ENCODE measurements at regions not wholly inside any gene's neighbourhood (a gene's known extent, or its start where the extent isn't known, plus 50 kb on each side); places are given as distances from the start of the nearest gene placed in this dataset.

- H3K27ac ChIP-seq, result no peak overlapping the region
- H3K4me3 ChIP-seq, result no peak overlapping the region
- no peaks in the 10 kb centered on the region for H3K36me3 ChIP-seq
- no peaks in the 10 kb centered on the region for H3K9me3 ChIP-seq
- no peaks in the 10 kb centered on the region for H3K4me1 ChIP-seq
- H3K27me3 ChIP-seq, result peaks cover 0 to 7% (median 0%) of the 10 kb centered on the region in 3 donors
- TF ChIP-seq POLR2A (IDR thresholded peaks at IDR 0.05) (no peak), EP300 (IDR thresholded peaks at IDR 0.05) (no peak), POLR2AphosphoS5 (IDR thresholded peaks at IDR 0.05) (no peak)
- TF ChIP-seq, protein P1, sequence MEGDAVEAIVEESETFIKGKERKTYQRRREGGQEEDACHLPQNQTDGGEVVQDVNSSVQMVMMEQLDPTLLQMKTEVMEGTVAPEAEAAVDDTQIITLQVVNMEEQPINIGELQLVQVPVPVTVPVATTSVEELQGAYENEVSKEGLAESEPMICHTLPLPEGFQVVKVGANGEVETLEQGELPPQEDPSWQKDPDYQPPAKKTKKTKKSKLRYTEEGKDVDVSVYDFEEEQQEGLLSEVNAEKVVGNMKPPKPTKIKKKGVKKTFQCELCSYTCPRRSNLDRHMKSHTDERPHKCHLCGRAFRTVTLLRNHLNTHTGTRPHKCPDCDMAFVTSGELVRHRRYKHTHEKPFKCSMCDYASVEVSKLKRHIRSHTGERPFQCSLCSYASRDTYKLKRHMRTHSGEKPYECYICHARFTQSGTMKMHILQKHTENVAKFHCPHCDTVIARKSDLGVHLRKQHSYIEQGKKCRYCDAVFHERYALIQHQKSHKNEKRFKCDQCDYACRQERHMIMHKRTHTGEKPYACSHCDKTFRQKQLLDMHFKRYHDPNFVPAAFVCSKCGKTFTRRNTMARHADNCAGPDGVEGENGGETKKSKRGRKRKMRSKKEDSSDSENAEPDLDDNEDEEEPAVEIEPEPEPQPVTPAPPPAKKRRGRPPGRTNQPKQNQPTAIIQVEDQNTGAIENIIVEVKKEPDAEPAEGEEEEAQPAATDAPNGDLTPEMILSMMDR (IDR thresholded peaks at IDR 0.05), result no peak
- intact Hi-C loops (cut with DNase I), result no loop called here
- no peak for DNase-seq
- 58 to 66% methylated on average over 5 of the region's 5 CpGs for whole genome bisulfite sequencing, 2 donors
These were observed 71.6 kb upstream of the GRIK3 start for GRCh38 chr1:37105911-37106310.

- 41 to 79% methylated on average over 5 of the region's 5 CpGs for WGBS, 2 donors
- H3K36me3 ChIP-seq, result no peaks in the 10 kb centered on the region
- H3K9me3 ChIP-seq, result no peaks in the 10 kb centered on the region
- intact Hi-C loops (cut with DNase I), result no loop called here
- no peak overlapping the region for H3K27ac ChIP-seq
- H3K4me1 ChIP-seq, result no peaks in the 10 kb centered on the region
- H3K27me3 ChIP-seq, result no peaks in the 10 kb centered on the region
- H3K4me3 ChIP-seq, result no peak overlapping the region
- TF ChIP-seq, protein P1 (IDR thresholded peaks at IDR 0.05), result no peak
- TF ChIP-seq POLR2A (IDR thresholded peaks at IDR 0.05), result no peak
- TF ChIP-seq EP300 (IDR thresholded peaks at IDR 0.05), result no peak
- TF ChIP-seq POLR2AphosphoS5 (IDR thresholded peaks at IDR 0.05), result no peak
- no peak for DNase-seq
These were observed 73.0 kb upstream of the GRIK3 start for GRCh38 chr1:37107153-37107907.

DNA sequence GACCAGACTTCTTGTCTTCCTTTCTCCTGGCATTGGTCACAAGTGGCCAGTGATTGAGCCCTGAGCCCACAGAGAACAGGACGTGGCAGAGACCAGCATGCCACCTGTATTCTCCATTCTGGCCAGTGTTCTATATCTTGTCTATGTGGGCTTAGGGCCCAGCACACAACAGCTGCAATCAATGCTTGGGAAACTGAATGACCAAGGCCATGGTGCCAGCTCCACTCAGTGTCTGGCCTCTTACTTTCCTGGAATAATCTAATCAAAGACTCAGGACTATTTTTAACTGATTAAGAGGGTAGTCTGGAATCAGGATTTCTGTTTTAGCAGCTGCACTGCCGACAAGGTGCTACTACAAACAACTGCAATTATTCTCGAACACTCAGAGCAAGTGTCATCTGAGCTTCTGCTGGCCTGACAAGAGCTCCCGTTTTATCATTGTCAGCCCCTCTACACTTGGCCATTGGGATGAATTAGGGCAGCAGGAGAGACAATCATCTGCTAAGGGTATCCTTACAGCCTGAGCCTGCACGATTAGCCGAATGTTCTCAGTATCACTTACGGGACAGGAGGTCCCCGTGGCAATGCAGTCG is 74.4 kb upstream of the GRIK3 start:
- DNase-seq, result no peak
- H3K27me3 ChIP-seq, result no peaks in the 10 kb centered on the region
- no peaks in the 10 kb centered on the region for H3K36me3 ChIP-seq
- no peaks in the 10 kb centered on the region for H3K9me3 ChIP-seq
- no peak overlapping the region for H3K4me3 ChIP-seq
- H3K27ac ChIP-seq, result no peak overlapping the region
- TF ChIP-seq EP300 (IDR thresholded peaks at IDR 0.05), result no peak
- TF ChIP-seq, protein P1 (IDR thresholded peaks at IDR 0.05), result no peak
- TF ChIP-seq POLR2A (IDR thresholded peaks at IDR 0.05), result no peak
- no peak for TF ChIP-seq POLR2AphosphoS5 (IDR thresholded peaks at IDR 0.05)
- intact Hi-C loops (cut with DNase I), result no loop called here
- H3K4me1 ChIP-seq, result no peaks in the 10 kb centered on the region
- WGBS, 2 donors, result 80 to 81% methylated on average over 9 of the region's 9 CpGs

GRCh38 chr1:37112430-37112829 is 78.1 kb upstream of the GRIK3 start:
- intact Hi-C loops (cut with DNase I), result no loop called here
- no peaks in the 10 kb centered on the region for H3K9me3 ChIP-seq
- no peak for DNase-seq
- no peak overlapping the region for H3K27ac ChIP-seq
- WGBS, 2 donors, result 35 to 43% methylated on average over 1 of the region's 1 CpG
- H3K27me3 ChIP-seq, result no peaks in the 10 kb centered on the region
- H3K36me3 ChIP-seq, result no peaks in the 10 kb centered on the region
- H3K4me3 ChIP-seq, result no peak overlapping the region
- no peaks in the 10 kb centered on the region for H3K4me1 ChIP-seq
- TF ChIP-seq, protein P1 (IDR thresholded peaks at IDR 0.05), result no peak
- TF ChIP-seq POLR2A (IDR thresholded peaks at IDR 0.05) (no peak), POLR2AphosphoS5 (IDR thresholded peaks at IDR 0.05) (no peak), EP300 (IDR thresholded peaks at IDR 0.05) (no peak)

Data from sigmoid colon (tissue), 6 donors.